Neuronal stem cell (in vitro differentiated cells): ENCODE measurements at regions not wholly inside any gene's neighbourhood (a gene's known extent, or its start where the extent isn't known, plus 50 kb on each side); places are given as distances from the start of the nearest gene placed in this dataset.

ENCODE experiments used
- DNase-seq: peaks from one replicate; pipeline ENCODE4 v3.0.0-alpha.2; 2013; ENCODE audit warnings: low spot score
- H2AFZ ChIP-seq: one replicate; pipeline ENCODE4 v1.6.1; 2013; ENCODE audit warnings: mild to moderate bottlenecking, low read length, inconsistent platforms
- H2AK5ac ChIP-seq: 2 replicates; pipeline ENCODE4 v1.6.1; 2013; ENCODE audit warnings: low read depth, mild to moderate bottlenecking, inconsistent platforms, low read length, moderate library complexity, mixed read lengths
- H2BK120ac ChIP-seq: 2 replicates; pipeline ENCODE4 v1.6.1; 2013; ENCODE audit warnings: low read depth, mild to moderate bottlenecking, inconsistent platforms, low read length, moderate library complexity, mixed read lengths
- H2BK12ac ChIP-seq: one replicate; pipeline ENCODE4 v1.6.1; 2013; ENCODE audit warnings: low read length, inconsistent platforms
- H2BK15ac ChIP-seq: 2 replicates; pipeline ENCODE4 v1.6.1; 2013; ENCODE audit warnings: mild to moderate bottlenecking, low read length, inconsistent platforms, mixed read lengths
- H2BK5ac ChIP-seq: one replicate; pipeline ENCODE4 v1.6.1; 2013; ENCODE audit warnings: inconsistent platforms, mild to moderate bottlenecking, low read length, moderate library complexity
- H3K14ac ChIP-seq: one replicate; pipeline ENCODE4 v1.6.1; 2013; ENCODE audit warnings: low read length, inconsistent platforms
- H3K18ac ChIP-seq: 2 replicates; pipeline ENCODE4 v1.6.1; 2013; ENCODE audit warnings: low read length, inconsistent platforms
- H3K23ac ChIP-seq: 2 replicates; pipeline ENCODE4 v1.6.1; 2013; ENCODE audit warnings: low read depth, mild to moderate bottlenecking, mixed read lengths, low read length, inconsistent platforms; ENCODE audit not compliant: poor library complexity
- H3K27ac ChIP-seq: replicated peaks from 3 replicates; pipeline ENCODE4 v1.5.1; 2013; ENCODE audit warnings: low read length, inconsistent platforms
- H3K27me3 ChIP-seq, 3 experiments: 2 replicates each; pipeline ENCODE4 v1.6.1; 2013; ENCODE audit warnings: low read length in 3 of 3, mild to moderate bottlenecking in 2 of 3, inconsistent platforms in 1 of 3, low read depth in 1 of 3, mixed read lengths in 1 of 3, moderate library complexity in 1 of 3; ENCODE audit not compliant: control insufficient read depth in 3 of 3, insufficient read depth in 3 of 3
- H3K36me3 ChIP-seq, 2 donors: replicated peaks in 1 of 2; 2 replicates each; pipeline ENCODE4 v1.6.1; 2013; ENCODE audit warnings: low read length in 2 of 2; ENCODE audit not compliant: control insufficient read depth in 2 of 2, insufficient read depth in 2 of 2
- H3K4ac ChIP-seq: 2 replicates; pipeline ENCODE4 v1.6.1; 2013; ENCODE audit warnings: inconsistent platforms, mild to moderate bottlenecking, low read length, moderate library complexity
- H3K4me1 ChIP-seq, 2 donors: 1 replicate in 1 of 2; 2 replicates in 1 of 2; pipeline ENCODE4 v1.6.1; 2013; ENCODE audit warnings: low read length in 2 of 2, low read depth in 1 of 2; ENCODE audit not compliant: control insufficient read depth in 2 of 2, insufficient read depth in 1 of 2
- H3K4me2 ChIP-seq: one replicate; pipeline ENCODE4 v1.6.1; 2013; ENCODE audit warnings: mild to moderate bottlenecking, low read length, inconsistent platforms; ENCODE audit not compliant: insufficient read depth, poor library complexity, severe bottlenecking
- H3K4me3 ChIP-seq, 2 donors: 2 replicates each; pipeline ENCODE4 v1.5.1; 2013; ENCODE audit warnings: low read length in 2 of 2, mild to moderate bottlenecking in 2 of 2, inconsistent platforms in 1 of 2, moderate library complexity in 1 of 2
- H3K79me1 ChIP-seq: one replicate; pipeline ENCODE4 v1.6.1; 2013; ENCODE audit warnings: low read depth, mild to moderate bottlenecking, inconsistent platforms, low read length, moderate library complexity
- H3K9ac ChIP-seq: one replicate; pipeline ENCODE4 v1.6.1; 2013; ENCODE audit warnings: mild to moderate bottlenecking, low read depth, low read length, inconsistent platforms; ENCODE audit not compliant: poor library complexity
- H3K9me3 ChIP-seq, 2 donors: replicated peaks in 1 of 2; 2 replicates each; pipeline versions ENCODE3 to v1.6.1; 2013; ENCODE audit warnings: low read length in 2 of 2, mild to moderate bottlenecking in 2 of 2, inconsistent platforms in 1 of 2, low read depth in 1 of 2, mixed read lengths in 1 of 2, moderate library complexity in 1 of 2; ENCODE audit not compliant: control insufficient read depth in 2 of 2, insufficient read depth in 1 of 2
- H4K8ac ChIP-seq: one replicate; pipeline ENCODE4 v1.6.1; 2013; ENCODE audit warnings: low read depth, mild to moderate bottlenecking, inconsistent platforms, low read length, moderate library complexity
- H4K91ac ChIP-seq: one replicate; pipeline ENCODE4 v1.6.1; 2013; ENCODE audit warnings: low read length, low read depth, mild to moderate bottlenecking, inconsistent platforms; ENCODE audit not compliant: poor library complexity
- WGBS, 2 donors: extraction: QIAGEN DNeasy Blood & Tissue Kit; methylation state at CpG; one replicate each; pipeline ENCODE4 v1.1.7; 2013; ENCODE audit warnings: missing lambda C conversion rate in 2 of 2, mixed read lengths in 1 of 2; ENCODE audit not compliant: insufficient read length in 2 of 2, insufficient replicate concordance in 1 of 2; ENCODE audit errors: extremely low coverage in 2 of 2; 5-methylcytosine and 5-hydroxymethylcytosine counted together

- Histone ChIP-seq H3K4me1 (peaks cover 3 to 7% of the 10 kb centered on the region in 2 donors), H2BK12ac (no peak overlapping the region), H4K91ac (no peak overlapping the region), H2AFZ (no peak overlapping the region), H3K27me3 (peaks cover 0 to 43% (median 0%) of the 10 kb centered on the region in 3 experiments), H3K14ac (no peak overlapping the region), H3K9me3 (no peaks in the 10 kb centered on the region), H3K18ac (no peak overlapping the region), H3K79me1 (no peaks in the 10 kb centered on the region), H3K4me3 (no peak overlapping the region), H3K4me2 (no peak overlapping the region), H2BK15ac (no peak overlapping the region), H2AK5ac (no peak overlapping the region), H3K27ac (no peak overlapping the region), H2BK5ac (no peak overlapping the region), H3K23ac (no peak overlapping the region), H3K36me3 (no peaks in the 10 kb centered on the region), H4K8ac (no peak overlapping the region), H3K4ac (no peak overlapping the region), H3K9ac (no peak overlapping the region), H2BK120ac (no peak overlapping the region)
- no peak for DNase-seq
- no CpG with 5 or more reads among the region's 8 CpGs for WGBS, 2 donors
Measured at GRCh38 chrX:39616731-39617130, 481.0 kb downstream of the BCOR start.

DNA sequence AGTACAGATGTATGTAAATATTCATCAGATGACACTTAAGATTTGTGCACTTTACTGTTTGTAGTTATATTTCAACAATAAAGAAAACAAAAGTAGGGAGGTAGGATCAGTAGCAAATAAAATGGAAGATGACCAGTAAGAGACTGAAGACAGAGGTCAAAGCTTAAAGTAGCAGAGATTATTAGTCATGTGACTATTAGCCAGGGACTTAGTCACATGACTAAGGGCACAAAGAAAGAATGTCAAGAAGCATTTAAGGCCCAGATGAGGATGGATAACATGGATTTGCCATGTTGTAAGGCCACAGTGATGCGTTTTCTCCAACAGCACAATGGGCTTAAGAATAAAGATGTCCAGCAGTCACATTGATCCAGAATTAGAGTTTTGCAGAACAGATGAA, 479.6 kb downstream of the BCOR start:
- no peak overlapping the region for H3K9ac ChIP-seq
- H2BK15ac ChIP-seq = no peak overlapping the region
- no peaks in the 10 kb centered on the region for H3K36me3 ChIP-seq
- peaks cover 0 to 32% (median 0%) of the 10 kb centered on the region in 3 experiments for H3K27me3 ChIP-seq
- no peak overlapping the region for H3K14ac ChIP-seq
- no peak overlapping the region for H3K4ac ChIP-seq
- H3K23ac ChIP-seq = no peak overlapping the region
- H2BK5ac ChIP-seq = no peak overlapping the region
- H2AFZ ChIP-seq = no peak overlapping the region
- no peak overlapping the region for H2BK120ac ChIP-seq
- H2AK5ac ChIP-seq = no peak overlapping the region
- no CpG with 5 or more reads among the region's 1 CpG for WGBS, 2 donors
- no peak overlapping the region for H4K91ac ChIP-seq
- no peak overlapping the region for H3K4me2 ChIP-seq
- peaks cover 3 to 5% of the 10 kb centered on the region in 2 donors for H3K4me1 ChIP-seq
- H3K9me3 ChIP-seq = no peaks in the 10 kb centered on the region
- no peak overlapping the region for H4K8ac ChIP-seq
- H3K79me1 ChIP-seq = no peaks in the 10 kb centered on the region
- H2BK12ac ChIP-seq = no peak overlapping the region
- H3K4me3 ChIP-seq = no peak overlapping the region
- no peak overlapping the region for H3K18ac ChIP-seq
- H3K27ac ChIP-seq = no peak overlapping the region
- DNase-seq = no peak

- no peak overlapping the region for H2BK12ac ChIP-seq
- no peak overlapping the region for H2BK5ac ChIP-seq
- no peak overlapping the region for H3K18ac ChIP-seq
- no peak overlapping the region for H4K8ac ChIP-seq
- no peak overlapping the region for H3K4ac ChIP-seq
- peaks cover 0 to under 1% of the 10 kb centered on the region in 2 donors for H3K4me1 ChIP-seq
- H3K36me3 ChIP-seq = no peaks in the 10 kb centered on the region
- no peak overlapping the region for H2BK120ac ChIP-seq
- H3K14ac ChIP-seq = no peak overlapping the region
- no peaks in the 10 kb centered on the region for H3K9me3 ChIP-seq
- H2AK5ac ChIP-seq = no peak overlapping the region
- WGBS, 2 donors = no CpG with 5 or more reads among the region's 7 CpGs
- DNase-seq = no peak
- H2AFZ ChIP-seq = no peak overlapping the region
- H2BK15ac ChIP-seq = no peak overlapping the region
- no peak overlapping the region for H3K4me3 ChIP-seq
- no peaks in the 10 kb centered on the region for H3K79me1 ChIP-seq
- H3K23ac ChIP-seq = no peak overlapping the region
- H3K27me3 ChIP-seq = peaks cover 0 to 20% (median 0%) of the 10 kb centered on the region in 3 experiments
- H4K91ac ChIP-seq = no peak overlapping the region
- H3K27ac ChIP-seq = no peak overlapping the region
- H3K9ac ChIP-seq = no peak overlapping the region
- H3K4me2 ChIP-seq = no peak overlapping the region
Measured at GRCh38 chrX:39619182-39620009, 478.4 kb downstream of the BCOR start.

DNA sequence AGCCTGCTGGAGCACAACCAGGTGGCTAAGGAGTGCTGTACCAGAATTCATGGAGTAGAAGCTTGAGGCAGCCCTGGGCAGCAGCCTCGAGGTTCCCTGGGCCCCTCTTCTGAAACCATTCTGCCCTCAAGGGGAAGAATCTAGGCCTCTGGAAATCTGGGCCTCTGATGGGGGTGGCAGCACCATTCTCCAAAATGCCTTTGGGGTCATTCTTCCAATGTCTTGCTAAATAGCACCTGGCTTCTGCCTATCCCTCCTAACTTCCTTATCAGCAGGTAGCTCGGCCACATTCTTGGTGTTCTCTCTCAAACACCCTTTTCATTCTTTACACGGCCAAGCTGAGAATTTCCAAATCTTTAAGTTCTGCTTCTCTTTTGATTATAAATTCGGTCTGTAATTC, 473.6 kb downstream of the BCOR start:
- H3K27me3 ChIP-seq = peaks cover 0 to 8% (median 0%) of the 10 kb centered on the region in 3 experiments
- no CpG with 5 or more reads among the region's 4 CpGs for WGBS, 2 donors
- H3K36me3 ChIP-seq = no peaks in the 10 kb centered on the region
- H2AK5ac ChIP-seq = no peak overlapping the region
- H3K79me1 ChIP-seq = no peaks in the 10 kb centered on the region
- no peak overlapping the region for H2AFZ ChIP-seq
- H3K4me2 ChIP-seq = no peak overlapping the region
- H3K9ac ChIP-seq = no peak overlapping the region
- H3K27ac ChIP-seq = no peak overlapping the region
- H2BK12ac ChIP-seq = no peak overlapping the region
- H2BK120ac ChIP-seq = no peak overlapping the region
- no peak overlapping the region for H3K18ac ChIP-seq
- no peaks in the 10 kb centered on the region for H3K9me3 ChIP-seq
- H3K14ac ChIP-seq = no peak overlapping the region
- H4K91ac ChIP-seq = no peak overlapping the region
- H3K4me3 ChIP-seq = no peak overlapping the region
- no peak overlapping the region for H3K23ac ChIP-seq
- no peak overlapping the region for H2BK15ac ChIP-seq
- H3K4ac ChIP-seq = no peak overlapping the region
- H2BK5ac ChIP-seq = no peak overlapping the region
- H4K8ac ChIP-seq = no peak overlapping the region
- DNase-seq = no peak
- no peaks in the 10 kb centered on the region for H3K4me1 ChIP-seq
